Activated CD8-positive, alpha-beta memory T cell treated with anti-CD3 and anti-CD28 coated beads for 48 hours (primary cell): ENCODE measurements at regions not wholly inside any gene's neighbourhood (a gene's known extent, or its start where the extent isn't known, plus 50 kb on each side); places are given as distances from the start of the nearest gene placed in this dataset.

ENCODE experiments used
- DNase-seq, 3 experiments: peaks; one replicate each; pipeline ENCODE4 v3.0.0-alpha.2; 2020; ENCODE audit warnings: low read depth in 2 of 3, low spot score in 2 of 3

DNA sequence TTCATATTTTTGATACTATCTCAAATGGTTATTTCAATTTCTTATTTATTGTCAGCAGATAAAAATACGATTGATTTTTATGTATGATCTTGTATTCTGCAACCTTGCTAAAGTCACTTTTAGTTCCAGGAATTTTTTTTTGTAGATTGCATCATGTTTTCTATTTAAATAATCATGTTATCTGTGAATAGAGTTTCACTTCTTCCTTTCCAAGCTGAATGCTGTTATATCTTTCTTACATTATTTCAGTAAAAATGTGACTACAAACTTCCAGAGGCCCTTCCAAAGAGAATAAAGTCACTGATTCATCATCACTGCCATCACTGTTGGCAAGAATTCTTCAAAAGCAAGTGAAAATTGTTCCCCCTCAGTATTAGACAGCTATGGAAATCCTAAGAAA lies 104.7 kb upstream of the RAP1B start:
- no peak for DNase-seq

DNA sequence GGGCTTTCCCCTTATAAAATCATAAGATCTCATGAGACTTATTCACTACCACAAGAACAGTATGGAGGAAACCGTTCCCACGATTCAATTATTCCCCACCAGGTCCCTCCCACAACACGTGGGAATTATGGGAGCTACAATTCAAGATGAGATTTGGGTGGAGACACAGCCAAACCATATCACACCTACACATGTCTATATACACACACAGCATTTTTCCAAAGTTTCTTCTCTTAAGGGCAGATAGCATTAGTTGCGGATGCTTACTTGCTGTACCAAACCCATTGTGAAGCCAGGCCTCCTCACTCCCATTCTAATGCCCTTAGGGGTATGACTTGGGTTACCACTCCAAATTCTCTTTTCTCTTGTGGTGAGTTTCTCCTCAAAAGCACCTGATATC lies 104.1 kb upstream of the RAP1B start:
- no peak for DNase-seq

DNA sequence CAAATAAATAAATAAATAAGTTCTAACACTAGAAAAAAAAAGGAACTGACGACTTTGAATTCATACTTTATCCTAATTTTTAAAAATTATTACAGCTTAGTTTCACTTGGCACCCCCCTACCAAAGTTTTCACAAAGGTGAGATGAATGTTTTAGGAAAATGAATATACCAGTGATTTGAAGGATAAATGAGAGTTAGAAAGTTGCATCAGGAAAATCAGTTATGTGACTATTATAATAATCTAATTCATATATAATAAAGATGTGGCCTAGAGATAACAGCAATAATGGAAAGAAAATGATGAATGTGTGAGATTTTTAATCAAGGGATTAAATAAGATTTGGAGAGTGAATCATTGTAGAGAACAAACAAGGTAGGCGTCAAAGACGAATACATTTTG lies 103.0 kb upstream of the RAP1B start:
- no peak for DNase-seq

DNA sequence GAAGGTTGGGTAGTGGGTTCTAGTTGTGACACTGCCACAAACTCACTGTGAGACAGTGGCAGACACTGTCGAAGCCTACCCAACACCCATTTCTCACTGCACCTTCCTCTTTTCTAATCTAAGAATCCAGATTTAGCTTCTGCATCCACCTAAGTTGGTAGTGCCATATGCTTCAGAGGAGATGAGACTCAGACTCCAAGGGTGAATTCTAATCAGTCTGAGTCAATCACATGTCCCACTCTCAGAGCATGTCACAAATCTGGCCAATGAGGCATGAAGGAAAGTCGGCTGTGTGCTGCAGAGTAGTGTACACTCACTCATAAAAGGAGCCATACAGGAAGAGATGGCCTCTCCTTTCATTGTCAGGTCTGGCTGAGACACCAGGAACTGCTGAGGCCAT lies 102.1 kb upstream of the RAP1B start:
- DNase-seq: no peak

DNA sequence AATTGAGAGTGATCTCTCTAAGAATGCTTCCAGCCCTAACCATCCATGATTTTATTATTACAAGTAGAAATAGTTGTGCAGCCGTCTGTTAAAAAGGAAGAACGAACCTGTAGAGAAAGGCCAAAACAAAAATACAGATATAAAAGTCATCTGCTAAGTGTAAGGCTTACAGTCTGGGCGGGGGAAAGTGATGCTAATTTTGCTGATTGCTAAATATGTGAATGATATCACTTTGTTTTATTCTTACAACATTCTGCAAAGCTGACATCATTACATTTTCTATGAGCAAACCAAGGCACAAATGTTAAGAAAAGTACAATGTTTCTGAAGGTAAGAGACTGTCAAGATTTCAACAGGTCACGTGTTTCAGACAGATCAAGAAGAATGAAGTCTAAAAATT lies 101.5 kb upstream of the RAP1B start:
- DNase-seq: no peak

DNA sequence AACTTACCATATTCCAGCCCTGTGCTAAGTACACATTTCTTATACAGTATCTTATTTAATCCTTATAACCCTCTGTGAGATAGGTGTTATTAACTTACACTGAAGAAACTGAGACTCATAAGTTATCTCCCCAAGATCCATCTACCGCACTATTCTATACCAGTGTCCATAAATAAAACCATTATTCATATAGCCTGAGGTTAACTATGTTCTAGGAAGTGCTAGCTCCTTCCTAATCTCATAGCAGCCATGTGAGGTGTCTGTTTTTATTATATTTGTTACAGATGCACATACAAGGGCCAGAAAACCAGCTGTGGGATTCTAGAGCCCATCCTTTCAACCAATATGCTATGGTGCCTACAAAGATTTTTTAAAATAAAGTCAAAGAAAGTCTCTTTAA lies 100.3 kb upstream of the RAP1B start:
- DNase-seq: no peak

DNA sequence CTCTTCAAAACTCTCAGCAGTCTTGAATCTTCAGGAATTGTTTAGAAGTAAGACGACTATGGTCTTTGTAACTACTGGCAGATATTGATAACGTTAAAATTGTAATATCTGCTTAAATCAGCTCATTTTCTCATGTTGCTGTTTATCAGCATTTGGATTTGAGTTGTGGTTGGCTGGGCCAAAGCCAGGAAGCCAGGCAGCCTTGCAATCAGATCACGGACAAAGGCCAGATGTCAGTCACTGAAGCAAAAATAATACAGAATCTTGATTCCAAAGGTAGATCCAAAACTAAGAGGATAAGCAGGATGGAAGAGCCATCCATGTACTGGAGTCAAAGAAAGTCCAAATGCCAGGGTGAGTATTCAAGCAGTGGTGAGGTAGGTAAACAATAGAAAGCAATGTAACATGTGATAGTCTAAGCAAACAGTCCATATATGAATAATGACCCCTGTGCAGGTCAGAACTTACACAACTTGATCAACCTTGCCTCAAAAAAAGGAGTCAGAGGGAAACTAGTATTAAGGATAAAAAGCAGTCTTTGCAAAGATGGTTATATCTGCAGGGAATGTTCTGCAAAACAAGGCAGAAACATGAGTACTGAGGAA lies 95.8 kb upstream of the RAP1B start:
- DNase-seq: no peak

DNA sequence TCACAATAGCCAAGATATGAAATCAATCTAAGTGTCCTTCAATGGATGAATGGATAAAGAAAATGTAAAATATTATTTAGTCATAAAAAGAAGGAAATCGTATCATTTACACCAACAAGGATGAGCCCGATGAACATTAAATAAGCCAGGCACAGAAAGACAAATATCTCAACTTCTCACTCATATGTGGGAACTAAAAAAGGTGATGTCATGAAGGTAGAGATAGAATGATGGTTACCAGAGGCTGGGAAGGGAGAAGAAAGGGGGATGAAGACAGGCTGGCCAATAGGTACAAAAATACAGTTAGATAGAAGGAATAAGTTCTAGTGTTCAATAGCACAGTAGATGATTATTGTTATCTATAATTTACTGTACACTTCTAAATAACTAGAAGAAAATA lies 94.9 kb upstream of the RAP1B start:
- no peak for DNase-seq

DNA sequence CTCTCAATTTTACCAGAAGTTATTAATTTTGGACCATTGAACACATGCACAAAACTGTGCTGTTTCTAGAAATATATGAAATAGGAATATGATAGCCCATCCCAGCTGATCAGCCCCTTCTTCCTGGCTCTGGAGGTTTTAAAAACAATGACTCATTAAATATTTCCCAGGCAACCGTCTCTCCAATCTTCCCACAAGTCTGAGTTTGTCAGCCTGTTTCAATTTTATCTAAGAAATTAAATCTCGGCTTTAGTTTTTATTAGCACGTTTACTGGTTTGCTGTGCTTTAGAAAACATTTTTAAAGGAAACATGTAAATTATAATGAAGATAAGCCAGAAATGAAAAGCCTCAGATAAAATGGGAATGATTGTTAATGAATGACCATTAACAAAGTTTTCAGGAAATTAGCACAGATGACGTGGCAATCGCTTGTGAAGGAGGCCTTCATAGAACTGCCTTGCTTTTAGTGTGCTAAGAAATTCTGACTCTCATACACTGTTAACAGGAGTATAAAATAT lies 89.3 kb upstream of the RAP1B start:
- DNase-seq: no peak

DNA sequence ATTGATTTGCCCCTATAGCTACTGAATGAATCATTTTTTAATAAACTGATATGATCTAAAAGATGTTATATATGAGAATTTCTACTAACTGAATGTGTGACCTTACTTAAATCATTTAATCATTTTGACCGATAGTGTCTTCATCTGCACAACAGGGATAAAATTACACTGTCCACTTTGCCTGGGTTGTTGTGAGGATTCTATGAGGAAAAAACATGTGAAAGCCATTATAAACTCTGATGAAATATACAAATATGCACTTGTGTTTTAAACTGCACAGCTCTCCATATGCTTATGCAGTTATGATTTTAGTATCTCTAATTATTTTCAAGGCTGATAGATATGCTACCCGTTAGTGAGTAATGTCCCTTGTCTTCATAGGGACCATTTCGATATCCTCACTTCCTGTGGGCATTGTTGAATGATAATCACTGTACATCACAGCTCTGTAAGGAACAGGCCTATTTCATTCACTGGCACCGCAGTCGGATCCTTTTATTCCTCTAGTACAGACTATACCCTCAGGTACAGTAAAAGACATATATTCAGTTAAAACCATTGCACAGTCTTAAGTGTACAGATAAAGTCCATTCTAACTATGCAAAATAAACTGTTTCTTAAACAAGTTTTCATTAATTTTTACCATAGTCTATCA lies 88.7 kb upstream of the RAP1B start:
- no peak for DNase-seq

DNA sequence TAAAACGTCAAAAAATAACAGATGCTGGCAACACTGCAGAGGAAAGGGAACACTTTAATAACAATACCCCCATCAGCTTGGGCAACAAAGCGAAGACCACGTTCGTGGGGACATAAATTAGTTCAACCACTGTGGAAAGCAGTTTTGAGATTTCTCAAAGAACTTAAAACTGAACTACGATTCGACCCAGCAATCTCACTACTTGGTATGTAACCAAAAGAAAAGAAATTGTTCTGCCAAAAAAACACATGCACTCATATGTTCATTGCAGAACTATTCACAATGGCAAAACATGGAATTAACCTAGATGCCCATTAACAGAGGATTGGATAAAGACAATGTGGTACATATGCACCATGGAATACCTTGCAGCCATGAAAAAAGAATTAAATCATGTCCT lies 81.2 kb upstream of the RAP1B start:
- no peak for DNase-seq

DNA sequence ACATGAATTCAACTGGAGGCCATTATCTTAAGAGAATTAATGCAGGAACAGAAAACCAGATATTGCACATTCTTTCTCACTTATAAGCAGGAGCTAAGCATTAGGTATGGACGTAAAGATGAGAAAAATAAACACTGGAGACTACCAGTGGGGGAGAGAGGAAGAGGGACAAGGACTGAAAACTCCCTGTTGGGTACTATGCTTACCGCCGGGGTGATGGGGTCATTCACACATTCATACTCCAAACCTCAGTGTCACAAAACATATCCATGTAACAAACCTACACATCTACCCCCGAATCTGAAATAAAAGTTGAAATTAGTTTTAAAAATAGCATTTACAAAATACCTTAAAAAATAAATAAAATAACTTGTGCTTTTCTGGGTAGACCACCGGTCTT lies 80.8 kb upstream of the RAP1B start:
- DNase-seq: no peak

DNA sequence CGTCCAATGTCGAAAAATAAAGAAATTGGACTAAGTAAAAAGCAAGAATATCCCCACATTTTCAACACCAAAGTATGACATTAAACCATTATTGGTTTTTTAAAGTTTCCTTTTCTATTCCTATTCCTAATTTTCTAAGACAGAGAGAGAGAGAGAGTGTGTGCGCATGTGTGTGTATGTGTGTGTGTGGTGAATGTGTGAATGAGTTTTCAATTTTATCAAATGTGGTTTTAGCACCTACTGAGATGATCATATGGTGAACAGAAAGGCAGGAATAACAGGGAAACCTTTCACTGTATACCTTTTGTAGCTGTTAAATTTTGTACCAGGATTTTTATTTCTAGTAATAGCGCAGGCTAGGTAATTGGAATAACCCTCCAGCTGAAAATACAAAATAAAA lies 80.4 kb upstream of the RAP1B start:
- DNase-seq: no peak

DNA sequence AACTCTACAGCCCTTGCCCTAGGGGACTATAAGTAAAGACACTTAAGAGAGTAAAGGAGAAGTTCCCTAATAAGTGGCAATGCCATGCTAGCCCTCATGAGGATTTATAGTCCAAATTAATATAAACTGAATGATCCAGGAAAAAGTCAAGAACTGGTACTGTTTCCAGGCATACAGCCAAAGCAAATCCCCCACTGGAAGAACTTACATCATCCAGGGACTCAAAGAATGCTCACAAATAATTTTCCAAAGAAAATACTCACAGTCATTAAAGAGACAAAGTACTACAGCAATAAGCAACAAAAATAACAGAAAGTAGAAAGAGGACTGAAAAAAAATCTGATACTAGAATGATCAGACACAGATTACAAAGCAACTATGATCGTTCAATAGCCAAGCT lies 79.7 kb upstream of the RAP1B start:
- DNase-seq: no peak

DNA sequence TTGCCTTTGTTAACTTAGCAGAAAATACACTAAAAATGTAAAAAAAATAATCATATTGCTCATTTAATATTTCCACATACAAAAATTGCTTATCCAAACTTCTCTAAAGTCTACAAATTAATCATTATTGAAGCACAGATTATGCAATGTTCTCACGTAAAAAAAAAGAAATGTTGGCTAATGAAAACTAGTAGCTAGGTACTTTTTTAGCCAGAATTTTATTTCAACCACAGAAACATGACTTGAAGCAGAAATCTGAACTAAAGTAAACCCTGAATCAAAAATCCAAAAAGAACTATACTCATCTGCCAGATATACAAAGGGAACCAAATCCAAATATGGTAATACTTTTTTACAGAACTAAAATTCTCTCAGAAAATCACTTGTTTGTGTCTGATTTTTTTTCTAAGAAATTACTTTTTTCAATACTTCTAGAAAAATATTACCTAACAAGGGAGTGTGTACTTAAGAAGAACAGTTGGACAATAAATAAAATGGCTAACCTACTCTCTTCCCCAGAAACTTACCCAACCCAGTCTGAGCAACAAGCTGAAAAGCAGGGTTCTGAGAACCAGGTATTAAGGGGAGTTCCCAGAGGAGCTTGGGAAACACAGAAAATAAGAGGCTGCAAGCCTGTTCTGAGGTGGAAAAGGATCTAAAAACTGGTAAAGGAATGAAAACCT lies 78.4 kb upstream of the RAP1B start:
- DNase-seq: no peak

DNA sequence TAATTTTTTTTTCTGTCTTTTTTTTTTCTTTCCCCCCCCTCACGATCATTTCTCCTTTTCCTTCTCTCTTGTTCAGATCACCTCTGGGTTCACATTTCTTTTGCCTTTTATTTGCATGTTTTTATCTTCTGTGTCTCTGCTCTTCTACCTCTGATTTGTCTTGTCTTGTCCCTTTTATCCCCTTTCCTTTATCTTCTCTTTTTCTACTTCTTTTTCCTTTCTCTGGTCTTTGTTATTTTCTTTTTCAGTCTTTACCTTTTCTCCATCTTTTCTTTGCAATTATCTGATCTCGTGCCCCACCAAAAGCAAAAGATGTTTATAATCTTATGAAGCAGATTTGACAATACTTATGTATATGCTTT lies 77.8 kb upstream of the RAP1B start:
- DNase-seq: no peak

DNA sequence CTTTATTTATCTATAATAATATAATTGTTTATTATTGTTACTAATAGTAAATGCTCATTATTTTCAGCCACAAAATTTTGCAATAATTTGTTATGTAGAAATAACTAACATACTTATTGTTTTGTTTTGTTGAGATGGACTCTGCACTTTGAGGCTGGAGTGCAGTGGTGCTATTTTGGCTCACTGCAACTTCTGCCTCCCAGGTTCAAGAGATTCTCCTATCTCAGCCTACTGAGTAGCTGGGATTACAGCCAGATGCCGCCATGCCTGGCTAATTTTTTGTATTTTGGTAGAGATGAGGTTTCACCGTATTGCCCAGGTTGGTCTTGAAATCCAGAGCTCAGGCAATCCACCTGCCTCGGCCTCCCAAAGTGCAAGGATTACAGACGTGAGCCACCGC lies 76.6 kb upstream of the RAP1B start:
- no peak for DNase-seq

DNA sequence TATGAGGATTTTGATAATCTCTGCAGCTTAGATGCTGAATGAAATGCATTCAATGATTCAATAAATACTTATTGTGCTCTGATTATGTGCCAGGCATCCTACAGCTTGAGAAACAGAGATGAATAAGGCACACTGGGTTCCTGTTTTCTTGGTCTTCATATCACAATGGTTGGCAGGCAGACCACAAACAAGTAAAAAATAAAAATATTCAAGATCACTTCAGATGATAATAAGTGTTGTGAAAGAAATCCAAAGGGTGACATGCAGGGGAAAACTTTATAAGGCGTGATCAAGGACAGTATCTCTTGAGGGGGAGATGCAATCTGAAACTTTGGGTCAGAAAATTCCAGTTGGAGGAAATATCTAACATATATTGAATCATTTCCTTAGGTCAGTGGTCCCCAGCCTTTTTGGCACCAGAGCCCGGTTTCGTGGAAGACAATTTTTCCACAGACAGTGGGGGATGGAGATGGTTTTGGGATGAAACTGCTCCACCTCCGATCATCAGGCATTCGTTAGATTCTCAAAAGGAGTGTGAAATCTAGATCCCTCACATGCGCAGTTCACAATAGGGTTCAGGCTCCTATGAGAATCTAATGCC lies 73.7 kb upstream of the RAP1B start:
- no peak for DNase-seq

DNA sequence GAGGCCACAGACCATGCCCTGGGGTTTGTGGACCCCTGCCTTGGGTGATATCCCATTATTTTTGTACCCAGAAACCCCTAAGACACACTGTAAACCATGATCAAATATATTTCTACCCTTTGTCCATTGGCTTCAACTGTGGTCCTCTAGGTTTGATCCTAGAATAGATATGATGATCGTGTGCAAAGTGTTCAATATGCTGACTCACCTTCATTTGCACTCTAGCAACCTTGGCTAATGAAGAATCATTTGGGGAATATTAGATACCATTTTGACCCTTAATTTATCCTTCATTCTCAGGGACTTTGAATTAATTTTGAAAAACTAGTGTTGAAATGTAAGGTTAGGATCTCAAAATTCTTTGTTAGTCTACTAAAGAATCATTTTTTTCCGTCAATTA lies 73.1 kb upstream of the RAP1B start:
- DNase-seq: no peak

DNA sequence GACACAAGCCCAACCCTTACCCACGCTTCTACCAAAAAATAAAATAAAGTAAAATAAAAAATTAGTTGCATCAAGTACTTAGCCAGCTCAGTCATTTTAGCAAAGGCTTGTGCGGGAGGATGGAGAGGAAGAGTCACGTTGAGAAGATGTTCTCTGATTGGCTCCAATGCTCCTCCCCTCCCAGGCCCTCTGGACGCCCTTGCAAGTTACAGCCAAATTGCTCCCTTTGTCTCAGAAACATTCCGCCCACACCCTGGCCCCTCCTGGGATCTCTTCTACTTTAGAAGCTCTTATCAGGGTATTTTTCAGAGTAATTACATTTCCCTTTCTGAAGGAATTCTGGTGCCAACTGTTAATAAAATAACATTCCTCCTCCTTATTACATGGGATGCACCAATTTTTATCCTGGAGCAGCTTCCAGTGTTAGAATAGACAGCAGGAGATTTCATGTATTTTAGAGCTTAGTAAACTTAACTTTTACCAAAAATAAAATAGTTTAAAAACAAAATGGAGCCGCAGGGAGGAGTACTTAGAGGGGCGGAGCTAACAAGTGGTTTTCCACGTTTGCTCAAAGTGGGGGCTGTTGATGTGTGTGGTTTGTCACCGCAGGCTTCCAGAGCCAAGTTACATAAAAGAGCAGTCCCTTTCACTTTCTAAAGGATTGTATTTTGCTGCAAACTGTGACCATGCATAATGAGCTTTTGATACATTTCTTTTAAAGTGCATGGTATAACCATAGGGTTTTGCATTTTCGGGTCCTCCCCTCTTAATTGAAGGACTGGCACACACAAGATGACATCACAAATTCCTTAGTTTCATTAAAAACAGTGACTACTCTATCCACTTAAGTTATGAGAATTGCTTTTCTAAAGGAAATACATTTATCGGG lies 71.7 kb upstream of the RAP1B start:
- DNase-seq: no peak

DNA sequence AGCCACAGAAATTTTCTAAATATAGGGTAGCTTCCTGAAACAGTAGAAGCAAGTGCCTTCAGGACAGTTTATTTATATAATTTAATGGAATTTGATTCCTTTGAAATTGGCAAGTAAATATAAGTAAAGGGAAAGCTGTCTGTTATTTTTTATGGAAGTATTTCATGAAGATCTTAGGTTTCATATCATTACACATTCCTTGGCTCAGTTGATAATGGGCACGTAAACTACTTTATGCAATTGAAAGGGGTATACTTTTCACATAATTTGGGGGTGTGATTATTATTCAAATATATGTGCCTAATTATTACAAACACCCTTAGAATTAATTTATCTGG lies 71.1 kb upstream of the RAP1B start:
- DNase-seq: no peak
